Neural cell (in vitro differentiated cells): ENCODE measurements at regions not wholly inside any gene's neighbourhood (a gene's known extent, or its start where the extent isn't known, plus 50 kb on each side); places are given as distances from the start of the nearest gene placed in this dataset.

Experiments
- CTCF ChIP-seq: fragments of 450-650 bp; IDR thresholded peaks from 2 replicates; pipeline ENCODE4 v1.5.1; 2014; ENCODE audit warnings: antibody characterized with exemption, mild to moderate bottlenecking, moderate library complexity; ENCODE audit not compliant: poor library complexity, severe bottlenecking
- EP300 ChIP-seq: fragments of 450-650 bp; conservative IDR thresholded peaks from 2 replicates; pipeline ENCODE4 v1.6.1; 2014; ENCODE audit warnings: antibody characterized with exemption, mild to moderate bottlenecking, moderate library complexity; ENCODE audit not compliant: poor library complexity, severe bottlenecking
- EZH2 ChIP-seq: fragments of 200-600, 300-800 bp; shearing (Covaris generic), sonication (generic); IDR thresholded peaks from 2 replicates; pipeline ENCODE4 v1.6.1; 2014; ENCODE audit warnings: antibody characterized with exemption, low read length, borderline replicate concordance, mild to moderate bottlenecking; ENCODE audit not compliant: insufficient read depth, poor library complexity, severe bottlenecking
- POLR2AphosphoS5 ChIP-seq: IDR thresholded peaks from 2 replicates; pipeline ENCODE4 v1.6.1; 2012
- REST ChIP-seq: IDR thresholded peaks from 2 replicates; pipeline ENCODE4 v1.6.1; 2012; ENCODE audit warnings: borderline replicate concordance
- TAF1 ChIP-seq: IDR thresholded peaks from 2 replicates; pipeline ENCODE4 v1.6.1; 2012; ENCODE audit warnings: low read depth

GRCh38 chr22:47550524-47551430, 788.3 kb downstream of the TBC1D22A start:
- TF ChIP-seq CTCF: no peak
- TF ChIP-seq EP300: no peak
- no peak for TF ChIP-seq POLR2AphosphoS5
- TF ChIP-seq EZH2: no peak
- no peak for TF ChIP-seq REST
- no peak for TF ChIP-seq TAF1
